ENCODE measurements at regions not wholly inside any gene's neighbourhood (a gene's known extent, or its start where the extent isn't known, plus 50 kb on each side); places are given as distances from the start of the nearest gene placed in this dataset.

DNA sequence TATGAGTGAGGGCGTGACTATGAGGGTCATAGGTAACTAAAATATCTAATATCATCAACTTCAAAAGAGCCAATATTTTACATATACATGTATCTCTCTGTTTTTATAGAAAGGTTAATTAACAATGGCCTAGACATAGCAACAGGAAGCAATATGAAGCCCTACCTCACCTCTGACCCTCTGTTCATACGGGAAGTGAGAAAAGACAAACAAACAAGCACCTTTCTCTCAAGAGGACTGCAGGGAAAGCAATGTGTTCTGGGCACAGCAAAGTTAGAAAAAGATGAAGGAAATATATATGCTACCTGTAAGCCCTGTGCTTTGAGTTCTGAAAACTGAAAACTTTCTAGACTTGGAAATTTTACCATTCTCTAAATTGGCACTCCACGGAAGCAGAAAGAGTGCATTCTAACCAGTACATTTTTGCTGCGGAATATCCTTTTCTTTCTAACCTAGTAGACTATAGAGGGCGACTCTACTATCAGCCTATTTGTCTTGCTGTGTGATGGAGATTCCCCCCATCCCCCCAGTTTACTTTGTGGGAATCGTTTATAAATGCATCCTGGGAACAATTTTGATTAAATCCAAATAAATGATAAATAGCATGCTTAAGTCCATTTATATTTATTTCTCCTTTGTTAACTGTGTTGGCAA lies 830.4 kb upstream of the FAT3 start:
- no peak for TF ChIP-seq IRF1 (CRISPR knock-in tag; IDR thresholded peaks at IDR 0.05)
- TF ChIP-seq GRHL2 (CRISPR knock-in tag; IDR thresholded peaks at IDR 0.05; ENCODE audit: insufficient replicate concordance, severe bottlenecking) = no peak
- TF ChIP-seq ATF2 (CRISPR knock-in tag; IDR thresholded peaks at IDR 0.05; ENCODE audit: borderline replicate concordance, low read depth) = no peak
- TF ChIP-seq ZNF219 (CRISPR knock-in tag; IDR thresholded peaks at IDR 0.05; ENCODE audit: borderline replicate concordance) = no peak
- Mint-ChIP-seq H3K27ac (no peak overlapping the region), H3K4me3 (no peak overlapping the region), H3K9me3 (peaks cover 5% of the 10 kb centered on the region; the same call in 1 of the 2 replicates), H3K27me3 (ENCODE audit: low read depth) (no peaks in the 10 kb centered on the region), H3K36me3 (no peaks in the 10 kb centered on the region), H3K4me1 (peaks cover 6% of the 10 kb centered on the region)
- ChIA-PET POLR2A (no interaction called here), CTCF (no interaction called here)
- DNase-seq (ENCODE audit: low spot score) (no peak), ATAC-seq (peak; percentile 53; the same call in 1 of the 2 replicates)

DNA sequence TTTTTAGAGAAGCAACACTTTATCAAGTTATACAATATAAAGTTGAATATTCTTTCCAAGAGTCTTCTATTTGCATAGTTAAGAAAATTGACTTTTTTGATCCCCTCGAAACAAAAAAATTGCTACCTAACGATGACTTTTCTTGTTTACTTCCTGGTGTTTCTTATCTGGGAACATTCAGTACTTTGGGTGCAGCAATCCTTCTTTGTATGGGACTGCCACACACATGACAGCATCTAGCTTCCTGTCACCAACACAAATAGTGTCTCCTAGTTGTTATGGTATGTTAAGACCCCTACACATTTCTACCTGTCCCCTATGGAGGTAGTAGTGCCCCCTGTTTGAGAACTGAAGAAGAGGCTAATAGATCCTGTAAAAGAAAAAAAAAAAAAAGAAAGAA lies 841.7 kb upstream of the FAT3 start:
- no peak for DNase-seq (ENCODE audit: low spot score)
- TF ChIP-seq, protein P1, sequence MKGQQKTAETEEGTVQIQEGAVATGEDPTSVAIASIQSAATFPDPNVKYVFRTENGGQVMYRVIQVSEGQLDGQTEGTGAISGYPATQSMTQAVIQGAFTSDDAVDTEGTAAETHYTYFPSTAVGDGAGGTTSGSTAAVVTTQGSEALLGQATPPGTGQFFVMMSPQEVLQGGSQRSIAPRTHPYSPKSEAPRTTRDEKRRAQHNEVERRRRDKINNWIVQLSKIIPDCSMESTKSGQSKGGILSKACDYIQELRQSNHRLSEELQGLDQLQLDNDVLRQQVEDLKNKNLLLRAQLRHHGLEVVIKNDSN (CRISPR knock-in tag; IDR thresholded peaks at IDR 0.05) = no peak
- no peak for TF ChIP-seq JUN (CRISPR knock-in tag; IDR thresholded peaks at IDR 0.05)
- TF ChIP-seq JAZF1 (CRISPR knock-in tag; IDR thresholded peaks at IDR 0.05) = no peak
- TF ChIP-seq USF2 (CRISPR knock-in tag; IDR thresholded peaks at IDR 0.05) = no peak
- TF ChIP-seq SMAD3 (CRISPR knock-in tag; IDR thresholded peaks at IDR 0.05; ENCODE audit: borderline replicate concordance) = no peak
- no peak for TF ChIP-seq FOXP1 (CRISPR knock-in tag; IDR thresholded peaks at IDR 0.05; ENCODE audit: borderline replicate concordance)
- no peak for TF ChIP-seq ZBTB43 (CRISPR knock-in tag; IDR thresholded peaks at IDR 0.05)
- no peak for TF ChIP-seq IRF2 (CRISPR knock-in tag; IDR thresholded peaks at IDR 0.05; ENCODE audit: borderline replicate concordance, low read depth)
- TF ChIP-seq, protein P2, sequence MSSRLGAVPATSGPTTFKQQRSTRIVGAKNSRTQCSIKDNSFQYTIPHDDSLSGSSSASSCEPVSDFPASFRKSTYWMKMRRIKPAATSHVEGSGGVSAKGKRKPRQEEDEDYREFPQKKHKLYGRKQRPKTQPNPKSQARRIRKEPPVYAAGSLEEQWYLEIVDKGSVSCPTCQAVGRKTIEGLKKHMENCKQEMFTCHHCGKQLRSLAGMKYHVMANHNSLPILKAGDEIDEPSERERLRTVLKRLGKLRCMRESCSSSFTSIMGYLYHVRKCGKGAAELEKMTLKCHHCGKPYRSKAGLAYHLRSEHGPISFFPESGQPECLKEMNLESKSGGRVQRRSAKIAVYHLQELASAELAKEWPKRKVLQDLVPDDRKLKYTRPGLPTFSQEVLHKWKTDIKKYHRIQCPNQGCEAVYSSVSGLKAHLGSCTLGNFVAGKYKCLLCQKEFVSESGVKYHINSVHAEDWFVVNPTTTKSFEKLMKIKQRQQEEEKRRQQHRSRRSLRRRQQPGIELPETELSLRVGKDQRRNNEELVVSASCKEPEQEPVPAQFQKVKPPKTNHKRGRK (CRISPR knock-in tag; IDR thresholded peaks at IDR 0.05; ENCODE audit: borderline replicate concordance) = no peak
- no peak for TF ChIP-seq ZNF671 (CRISPR knock-in tag; IDR thresholded peaks at IDR 0.05)
- TF ChIP-seq ZNF423 (CRISPR knock-in tag; IDR thresholded peaks at IDR 0.05) = no peak
- TF ChIP-seq MYBL2 (CRISPR knock-in tag; IDR thresholded peaks at IDR 0.05) = no peak
- no peak for TF ChIP-seq NR3C1 (CRISPR knock-in tag; conservative IDR thresholded peaks at IDR 0.05; ENCODE audit: low read depth)
- TF ChIP-seq NR2C2 (CRISPR knock-in tag; IDR thresholded peaks at IDR 0.05) = no peak
- no peaks in the 10 kb centered on the region for H3K27me3 Mint-ChIP-seq (ENCODE audit: low read depth)
- H3K36me3 Mint-ChIP-seq = no peaks in the 10 kb centered on the region
- no peak; the same call in 1 of the 2 replicates for ATAC-seq
- CTCF ChIA-PET = no interaction called here
- H3K27ac Mint-ChIP-seq = no peak overlapping the region
- peaks cover 4% of the 10 kb centered on the region for H3K9me3 Mint-ChIP-seq
- H3K4me3 Mint-ChIP-seq = no peak overlapping the region
- peaks cover 1% of the 10 kb centered on the region for H3K4me1 Mint-ChIP-seq
- POLR2A ChIA-PET = no interaction called here
